ENCODE measurements at regions not wholly inside any gene's neighbourhood (a gene's known extent, or its start where the extent isn't known, plus 50 kb on each side); places are given as distances from the start of the nearest gene placed in this dataset.

DNA sequence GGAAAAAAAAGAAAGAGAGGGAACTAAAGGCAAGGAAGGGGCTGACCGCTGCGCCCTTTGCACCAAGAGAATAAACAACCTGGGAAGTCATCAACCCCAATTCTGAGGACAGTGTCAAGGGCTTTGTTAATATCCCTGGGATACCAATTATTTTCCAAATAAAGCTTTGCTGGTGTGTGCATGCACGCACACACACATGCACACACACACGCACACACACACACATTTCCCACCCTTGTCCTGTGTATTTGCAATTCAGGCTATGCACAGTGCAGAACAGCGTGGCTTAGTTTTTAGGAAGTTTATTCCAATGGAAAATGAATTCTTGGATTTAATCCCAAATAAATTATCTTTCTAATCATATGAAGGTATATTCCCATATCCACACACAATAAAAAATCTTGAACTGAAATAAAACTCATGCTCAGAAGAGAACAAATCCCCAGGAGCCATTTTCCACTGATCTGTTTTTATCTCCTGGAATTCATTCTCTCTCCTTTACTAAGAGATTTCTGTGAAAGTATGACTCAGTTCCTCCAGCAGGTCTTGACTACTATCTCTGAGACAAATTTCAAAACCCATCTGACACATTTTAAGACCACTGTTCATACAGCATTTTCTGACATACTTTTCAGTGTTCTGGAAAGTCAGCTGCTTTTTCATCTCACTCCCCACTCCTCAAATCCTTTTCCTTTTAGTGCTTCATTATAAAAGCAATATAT is 334.4 kb upstream of the ATP2B1 start:
- no peaks in the 10 kb centered on the region for H3K9me3 ChIP-seq (ENCODE audit: control insufficient read depth in 2 of 2, insufficient read depth in 1 of 2, low read depth in 1 of 2, low read length in 1 of 2)

DNA sequence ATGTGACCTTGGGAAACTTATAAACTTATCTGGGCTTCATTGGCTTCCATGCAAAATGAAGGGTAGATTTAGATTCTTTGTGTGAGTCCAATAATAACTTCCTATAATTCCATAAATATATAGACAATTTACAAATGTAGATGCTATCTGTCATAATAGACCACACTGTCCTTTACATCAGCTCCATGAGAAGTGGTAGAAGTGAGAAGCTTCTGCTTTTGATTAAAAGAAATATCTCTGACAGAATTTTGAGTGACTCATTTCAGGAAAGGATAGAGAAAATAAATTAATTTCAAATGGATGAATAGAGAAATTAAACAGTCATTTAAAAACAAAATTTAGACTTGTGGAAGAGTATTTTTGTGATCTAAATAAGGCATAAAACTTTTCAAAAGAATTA is 329.7 kb upstream of the ATP2B1 start:
- no peaks in the 10 kb centered on the region for H3K36me3 ChIP-seq (ENCODE audit: control insufficient read depth in 2 of 2, insufficient read depth in 2 of 2, low read length in 1 of 2)
- no peaks in the 10 kb centered on the region for H3K9me3 ChIP-seq (ENCODE audit: control insufficient read depth in 2 of 2, insufficient read depth in 1 of 2, low read depth in 1 of 2, low read length in 1 of 2)
- H3K27me3 ChIP-seq (ENCODE audit: control insufficient read depth in 1 of 2, insufficient read depth in 2 of 2, low read length in 2 of 2): no peaks in the 10 kb centered on the region
- H3K27ac ChIP-seq (ENCODE audit: low read depth in 2 of 2, low read length in 1 of 2): no peak overlapping the region
- H3K4me1 ChIP-seq (ENCODE audit: control insufficient read depth in 2 of 2, insufficient read depth in 2 of 2, low read length in 1 of 2): no peaks in the 10 kb centered on the region
- no peak overlapping the region for H3K4me3 ChIP-seq (ENCODE audit: low read depth in 1 of 2, low read length in 2 of 2)

More for the DNA sequence above, 334.4 kb upstream of the ATP2B1 start:
- no peak overlapping the region for H3K27ac ChIP-seq (ENCODE audit: low read depth in 2 of 2, low read length in 1 of 2)
- no peaks in the 10 kb centered on the region for H3K27me3 ChIP-seq (ENCODE audit: control insufficient read depth in 1 of 2, insufficient read depth in 2 of 2, low read length in 2 of 2)
- no peaks in the 10 kb centered on the region for H3K4me1 ChIP-seq (ENCODE audit: control insufficient read depth in 2 of 2, insufficient read depth in 2 of 2, low read length in 1 of 2)
- no peaks in the 10 kb centered on the region for H3K36me3 ChIP-seq (ENCODE audit: control insufficient read depth in 2 of 2, insufficient read depth in 2 of 2, low read length in 1 of 2)
- H3K4me3 ChIP-seq (ENCODE audit: low read depth in 1 of 2, low read length in 2 of 2): no peak overlapping the region
- WGBS, 2 donors: 94% methylated on average over 5 of the region's 5 CpGs

DNA sequence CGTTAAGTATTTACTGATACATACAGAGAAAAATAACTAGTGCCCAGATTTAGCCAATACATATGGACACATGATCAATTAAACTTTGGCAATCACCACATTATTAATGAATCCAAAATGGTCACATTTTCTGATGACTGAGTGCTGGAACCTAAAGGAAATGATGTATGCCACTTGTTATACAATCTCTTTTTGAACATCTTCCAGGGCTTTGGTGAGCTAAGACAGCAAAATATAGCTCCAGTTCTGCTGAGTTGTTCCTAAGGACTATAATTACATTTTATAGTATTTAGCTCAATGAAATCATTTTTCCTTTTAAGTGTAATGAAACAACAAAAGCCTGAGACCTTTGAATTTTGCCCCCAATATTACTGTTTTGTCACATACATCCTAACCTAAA is 329.1 kb upstream of the ATP2B1 start:
- 63 to 73% methylated on average over 1 of the region's 1 CpG for WGBS, 2 donors
- H3K36me3 ChIP-seq (ENCODE audit: control insufficient read depth in 2 of 2, insufficient read depth in 2 of 2, low read length in 1 of 2): no peaks in the 10 kb centered on the region

DNA sequence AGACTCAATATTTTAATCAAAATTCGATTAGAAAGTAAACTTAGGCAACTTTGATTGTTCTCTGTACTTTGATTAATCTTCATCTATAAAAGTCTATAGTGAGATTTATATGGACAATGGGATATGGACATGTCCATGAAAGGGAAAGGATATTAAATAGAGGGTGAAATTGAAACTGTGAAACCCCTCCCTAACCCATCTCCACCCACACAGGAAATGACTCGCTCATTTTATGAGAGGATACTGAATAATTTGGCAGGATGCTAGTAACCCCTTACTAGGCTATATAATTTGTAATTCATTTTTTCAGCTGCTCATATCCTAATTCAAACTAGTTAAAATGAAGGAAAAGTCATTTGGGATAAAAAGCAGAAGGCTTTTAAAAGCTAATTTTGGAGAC is 328.0 kb upstream of the ATP2B1 start:
- no peak overlapping the region for H3K4me3 ChIP-seq (ENCODE audit: low read depth in 1 of 2, low read length in 2 of 2)

More for the DNA sequence above, 329.1 kb upstream of the ATP2B1 start:
- no peaks in the 10 kb centered on the region for H3K4me1 ChIP-seq (ENCODE audit: control insufficient read depth in 2 of 2, insufficient read depth in 2 of 2, low read length in 1 of 2)
- no peaks in the 10 kb centered on the region for H3K9me3 ChIP-seq (ENCODE audit: control insufficient read depth in 2 of 2, insufficient read depth in 1 of 2, low read depth in 1 of 2, low read length in 1 of 2)
- H3K27me3 ChIP-seq (ENCODE audit: control insufficient read depth in 1 of 2, insufficient read depth in 2 of 2, low read length in 2 of 2): no peaks in the 10 kb centered on the region
- no peak overlapping the region for H3K4me3 ChIP-seq (ENCODE audit: low read depth in 1 of 2, low read length in 2 of 2)
- H3K27ac ChIP-seq (ENCODE audit: low read depth in 2 of 2, low read length in 1 of 2): no peak overlapping the region

DNA sequence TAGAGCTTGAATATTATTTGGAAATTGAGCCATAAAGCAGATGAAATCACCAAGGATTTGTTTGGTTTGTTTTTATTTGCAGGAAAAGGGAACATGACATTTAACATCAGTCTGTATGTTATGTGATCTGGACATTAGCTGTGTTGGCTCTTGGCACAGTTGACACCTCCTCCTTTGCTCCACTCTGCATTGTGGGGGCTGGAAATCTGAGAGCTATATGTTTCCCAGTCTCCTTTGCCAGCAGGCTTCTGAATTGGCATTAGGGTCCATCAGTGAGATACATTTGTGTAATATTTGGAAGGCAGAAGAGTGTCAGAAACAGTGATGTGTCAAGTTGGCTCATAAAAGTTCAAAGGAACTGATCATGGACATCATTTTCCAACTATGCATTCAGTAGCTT is 322.1 kb upstream of the ATP2B1 start:
- H3K4me1 ChIP-seq (ENCODE audit: control insufficient read depth in 2 of 2, insufficient read depth in 2 of 2, low read length in 1 of 2): no peaks in the 10 kb centered on the region
- H3K9me3 ChIP-seq (ENCODE audit: control insufficient read depth in 2 of 2, insufficient read depth in 1 of 2, low read depth in 1 of 2, low read length in 1 of 2): no peaks in the 10 kb centered on the region
- H3K27me3 ChIP-seq (ENCODE audit: control insufficient read depth in 1 of 2, insufficient read depth in 2 of 2, low read length in 2 of 2): no peaks in the 10 kb centered on the region
- H3K27ac ChIP-seq (ENCODE audit: low read depth in 2 of 2, low read length in 1 of 2): no peak overlapping the region
- no peak overlapping the region for H3K4me3 ChIP-seq (ENCODE audit: low read depth in 1 of 2, low read length in 2 of 2)
- H3K36me3 ChIP-seq (ENCODE audit: control insufficient read depth in 2 of 2, insufficient read depth in 2 of 2, low read length in 1 of 2): no peaks in the 10 kb centered on the region

More for the DNA sequence above, 328.0 kb upstream of the ATP2B1 start:
- Histone ChIP-seq H3K27ac (ENCODE audit: low read depth in 2 of 2, low read length in 1 of 2) (no peak overlapping the region), H3K36me3 (ENCODE audit: control insufficient read depth in 2 of 2, insufficient read depth in 2 of 2, low read length in 1 of 2) (no peaks in the 10 kb centered on the region), H3K27me3 (ENCODE audit: control insufficient read depth in 1 of 2, insufficient read depth in 2 of 2, low read length in 2 of 2) (no peaks in the 10 kb centered on the region), H3K4me1 (ENCODE audit: control insufficient read depth in 2 of 2, insufficient read depth in 2 of 2, low read length in 1 of 2) (no peaks in the 10 kb centered on the region), H3K9me3 (ENCODE audit: control insufficient read depth in 2 of 2, insufficient read depth in 1 of 2, low read depth in 1 of 2, low read length in 1 of 2) (no peaks in the 10 kb centered on the region)
- WGBS, 2 donors: 43 to 50% methylated on average over 2 of the region's 2 CpGs

DNA sequence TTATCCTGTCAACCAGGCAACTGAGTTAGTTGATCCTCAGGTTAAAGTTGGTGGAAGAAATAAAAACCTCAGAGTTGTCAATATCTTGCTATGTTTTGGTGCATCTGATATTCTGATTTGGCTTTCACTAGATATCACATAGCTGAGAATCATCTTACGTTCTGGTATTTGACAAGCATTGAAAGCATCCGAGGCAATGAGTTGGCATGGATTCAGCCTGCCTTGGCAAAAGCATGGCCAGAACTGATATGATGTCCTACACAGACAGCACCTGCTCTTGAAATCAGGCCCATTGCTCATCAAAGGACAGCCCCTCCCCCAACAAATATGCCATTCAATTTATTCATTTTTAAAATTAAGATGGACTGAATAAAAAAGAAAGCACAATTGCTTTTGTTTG is 320.7 kb upstream of the ATP2B1 start:
- no peaks in the 10 kb centered on the region for H3K36me3 ChIP-seq (ENCODE audit: control insufficient read depth in 2 of 2, insufficient read depth in 2 of 2, low read length in 1 of 2)
- H3K4me1 ChIP-seq (ENCODE audit: control insufficient read depth in 2 of 2, insufficient read depth in 2 of 2, low read length in 1 of 2): no peaks in the 10 kb centered on the region
- 36 to 47% methylated on average over 2 of the region's 2 CpGs for WGBS, 2 donors
- no peak overlapping the region for H3K4me3 ChIP-seq (ENCODE audit: low read depth in 1 of 2, low read length in 2 of 2)
- no peaks in the 10 kb centered on the region for H3K9me3 ChIP-seq (ENCODE audit: control insufficient read depth in 2 of 2, insufficient read depth in 1 of 2, low read depth in 1 of 2, low read length in 1 of 2)
- no peak overlapping the region for H3K27ac ChIP-seq (ENCODE audit: low read depth in 2 of 2, low read length in 1 of 2)
- no peaks in the 10 kb centered on the region for H3K27me3 ChIP-seq (ENCODE audit: control insufficient read depth in 1 of 2, insufficient read depth in 2 of 2, low read length in 2 of 2)

DNA sequence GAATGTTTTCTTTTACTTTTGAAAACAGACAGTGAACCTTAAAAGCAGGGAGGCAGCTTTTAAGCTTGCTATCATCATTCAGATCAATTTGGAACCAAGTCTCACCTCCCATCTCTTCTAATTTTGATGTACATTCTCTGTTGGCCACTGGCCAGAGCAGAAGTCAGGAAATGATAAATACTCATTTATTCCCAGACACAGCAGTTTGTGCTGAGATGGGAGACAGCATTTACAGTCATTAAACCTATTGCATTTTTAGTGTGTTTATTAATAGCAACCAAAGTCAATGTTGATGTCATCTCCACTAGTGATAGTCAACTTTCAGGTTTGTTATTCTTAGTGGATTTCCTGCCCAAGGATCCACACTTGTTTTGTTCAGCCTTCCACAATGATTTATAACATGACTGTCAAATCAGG is 320.0 kb upstream of the ATP2B1 start:
- Histone ChIP-seq H3K27ac (ENCODE audit: low read depth in 2 of 2, low read length in 1 of 2) (no peak overlapping the region), H3K27me3 (ENCODE audit: control insufficient read depth in 1 of 2, insufficient read depth in 2 of 2, low read length in 2 of 2) (no peaks in the 10 kb centered on the region), H3K4me3 (ENCODE audit: low read depth in 1 of 2, low read length in 2 of 2) (no peak overlapping the region), H3K36me3 (ENCODE audit: control insufficient read depth in 2 of 2, insufficient read depth in 2 of 2, low read length in 1 of 2) (no peaks in the 10 kb centered on the region), H3K4me1 (ENCODE audit: control insufficient read depth in 2 of 2, insufficient read depth in 2 of 2, low read length in 1 of 2) (no peaks in the 10 kb centered on the region), H3K9me3 (ENCODE audit: control insufficient read depth in 2 of 2, insufficient read depth in 1 of 2, low read depth in 1 of 2, low read length in 1 of 2) (no peaks in the 10 kb centered on the region)

DNA sequence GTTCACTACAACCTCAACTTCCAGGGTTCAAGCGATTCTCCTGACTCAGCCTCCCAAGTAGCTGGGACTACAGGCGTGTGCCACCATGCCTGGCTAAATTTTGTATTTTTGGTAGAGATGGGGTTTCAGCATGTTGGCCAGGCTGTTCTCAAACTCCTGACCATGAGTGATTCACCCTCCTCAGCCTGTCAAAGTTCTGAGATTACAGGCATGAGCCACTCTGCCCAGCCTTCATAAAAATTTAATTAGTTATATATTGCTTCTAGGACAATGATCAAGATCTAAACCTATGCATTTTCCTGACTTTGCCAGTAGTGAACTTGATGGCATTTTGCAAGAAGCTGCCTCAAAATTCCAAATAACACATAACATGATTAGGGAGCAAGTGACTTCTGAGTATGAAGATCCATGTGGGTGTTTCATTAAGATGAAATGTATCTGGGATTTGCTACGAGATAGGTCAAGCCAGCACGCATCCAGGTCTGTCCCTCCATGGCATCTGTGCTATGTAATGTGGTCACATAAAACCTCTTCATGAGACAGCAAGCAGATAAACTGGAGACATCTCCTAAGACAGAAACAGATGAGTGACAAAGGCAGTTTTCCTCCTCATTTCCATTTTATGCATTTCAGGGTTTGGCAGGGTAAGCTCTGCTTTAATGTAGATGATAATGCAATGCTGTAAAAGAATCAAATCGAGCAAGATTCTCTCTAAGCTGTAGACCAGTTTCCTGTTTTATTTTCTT is 319.4 kb upstream of the ATP2B1 start:
- no peaks in the 10 kb centered on the region for H3K27me3 ChIP-seq (ENCODE audit: control insufficient read depth in 1 of 2, insufficient read depth in 2 of 2, low read length in 2 of 2)
- 85 to 88% methylated on average over 5 of the region's 5 CpGs for WGBS, 2 donors
- no peak overlapping the region for H3K27ac ChIP-seq (ENCODE audit: low read depth in 2 of 2, low read length in 1 of 2)

DNA sequence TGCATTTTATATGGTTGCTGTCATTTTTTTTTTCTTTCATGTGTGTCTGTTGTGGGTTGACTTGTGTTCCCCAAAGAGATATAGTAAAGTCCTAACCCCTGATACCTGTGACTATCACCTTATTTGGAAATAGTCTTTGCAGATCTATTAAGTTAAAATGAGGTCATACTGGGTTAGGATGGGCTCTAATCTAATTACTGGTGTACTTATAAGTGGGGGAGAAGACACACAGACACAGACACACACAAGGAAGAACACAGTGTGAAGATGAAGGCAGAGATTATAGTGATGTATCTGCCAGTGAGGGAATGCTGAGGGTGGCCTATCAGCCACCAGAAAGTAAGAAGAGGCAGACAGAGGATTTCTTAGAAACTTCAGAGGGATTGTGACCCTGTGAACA is 318.4 kb upstream of the ATP2B1 start:
- H3K4me1 ChIP-seq (ENCODE audit: control insufficient read depth in 2 of 2, insufficient read depth in 2 of 2, low read length in 1 of 2): no peaks in the 10 kb centered on the region
- H3K4me3 ChIP-seq (ENCODE audit: low read depth in 1 of 2, low read length in 2 of 2): no peak overlapping the region
- no peaks in the 10 kb centered on the region for H3K9me3 ChIP-seq (ENCODE audit: control insufficient read depth in 2 of 2, insufficient read depth in 1 of 2, low read depth in 1 of 2, low read length in 1 of 2)
- H3K27me3 ChIP-seq (ENCODE audit: control insufficient read depth in 1 of 2, insufficient read depth in 2 of 2, low read length in 2 of 2): no peaks in the 10 kb centered on the region
- H3K27ac ChIP-seq (ENCODE audit: low read depth in 2 of 2, low read length in 1 of 2): no peak overlapping the region
- no peaks in the 10 kb centered on the region for H3K36me3 ChIP-seq (ENCODE audit: control insufficient read depth in 2 of 2, insufficient read depth in 2 of 2, low read length in 1 of 2)

More for the DNA sequence above, 319.4 kb upstream of the ATP2B1 start:
- no peaks in the 10 kb centered on the region for H3K36me3 ChIP-seq (ENCODE audit: control insufficient read depth in 2 of 2, insufficient read depth in 2 of 2, low read length in 1 of 2)
- H3K9me3 ChIP-seq (ENCODE audit: control insufficient read depth in 2 of 2, insufficient read depth in 1 of 2, low read depth in 1 of 2, low read length in 1 of 2): no peaks in the 10 kb centered on the region
- no peak overlapping the region for H3K4me3 ChIP-seq (ENCODE audit: low read depth in 1 of 2, low read length in 2 of 2)
- H3K4me1 ChIP-seq (ENCODE audit: control insufficient read depth in 2 of 2, insufficient read depth in 2 of 2, low read length in 1 of 2): no peaks in the 10 kb centered on the region

DNA sequence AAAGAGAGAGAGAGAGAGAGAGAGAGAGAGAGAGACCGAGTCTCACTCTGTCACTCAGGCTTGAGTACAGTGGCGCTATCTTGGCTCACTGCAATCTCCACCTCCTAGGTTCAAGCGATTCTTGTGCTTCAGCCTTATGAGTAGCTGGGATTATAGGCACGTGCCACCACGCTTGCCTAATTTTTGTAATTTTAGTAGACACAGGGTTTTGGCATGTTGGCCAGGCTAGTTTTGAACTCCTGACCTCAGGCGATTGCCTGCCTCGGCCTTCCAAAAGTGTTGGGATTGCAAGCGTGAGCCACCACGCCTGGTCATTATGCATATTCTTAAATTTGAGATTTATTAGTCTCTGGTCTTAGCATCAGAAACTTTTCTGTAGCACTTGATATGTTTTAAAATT is 317.9 kb upstream of the ATP2B1 start:
- no peaks in the 10 kb centered on the region for H3K4me1 ChIP-seq (ENCODE audit: control insufficient read depth in 2 of 2, insufficient read depth in 2 of 2, low read length in 1 of 2)
- H3K9me3 ChIP-seq (ENCODE audit: control insufficient read depth in 2 of 2, insufficient read depth in 1 of 2, low read depth in 1 of 2, low read length in 1 of 2): no peaks in the 10 kb centered on the region
- no peaks in the 10 kb centered on the region for H3K27me3 ChIP-seq (ENCODE audit: control insufficient read depth in 1 of 2, insufficient read depth in 2 of 2, low read length in 2 of 2)
- H3K4me3 ChIP-seq (ENCODE audit: low read depth in 1 of 2, low read length in 2 of 2): no peak overlapping the region
- H3K27ac ChIP-seq (ENCODE audit: low read depth in 2 of 2, low read length in 1 of 2): no peak overlapping the region
- no peaks in the 10 kb centered on the region for H3K36me3 ChIP-seq (ENCODE audit: control insufficient read depth in 2 of 2, insufficient read depth in 2 of 2, low read length in 1 of 2)
- WGBS, 2 donors: 94 to 97% methylated on average over 9 of the region's 9 CpGs
